ENCODE measurements at regions not wholly inside any gene's neighbourhood (a gene's known extent, or its start where the extent isn't known, plus 50 kb on each side); places are given as distances from the start of the nearest gene placed in this dataset.

GRCh38 chr3:187900993-187901755, 155.9 kb upstream of the BCL6 start:
- no peak for DNase-seq (ENCODE audit: low read depth in 2 of 2)

GRCh38 chr3:187902041-187902471, 156.8 kb upstream of the BCL6 start:
- DNase-seq (ENCODE audit: low read depth in 2 of 2) = no peak

- no peak for DNase-seq (ENCODE audit: low read depth in 2 of 2)
Measured at GRCh38 chr3:187902936-187903335, 157.7 kb upstream of the BCL6 start.

GRCh38 chr3:187903697-187904096, 158.4 kb upstream of the BCL6 start:
- DNase-seq (ENCODE audit: low read depth in 2 of 2) = no peak

- DNase-seq (ENCODE audit: low read depth in 2 of 2) = no peak
Measured at GRCh38 chr3:187906416-187906815, 161.1 kb upstream of the BCL6 start.

- DNase-seq (ENCODE audit: low read depth in 2 of 2) = no peak
Measured at GRCh38 chr3:187906920-187907319, 161.7 kb upstream of the BCL6 start.

- DNase-seq (ENCODE audit: low read depth in 2 of 2) = no peak
Measured at GRCh38 chr3:187909866-187910265, 164.6 kb upstream of the BCL6 start.

GRCh38 chr3:187912007-187912406, 166.7 kb upstream of the BCL6 start:
- no peak for DNase-seq (ENCODE audit: low read depth in 2 of 2)

- DNase-seq (ENCODE audit: low read depth in 2 of 2) = no peak
Measured at GRCh38 chr3:187913617-187914033, 168.4 kb upstream of the BCL6 start.

GRCh38 chr3:187914231-187914630, 169.0 kb upstream of the BCL6 start:
- no peak for DNase-seq (ENCODE audit: low read depth in 2 of 2)

GRCh38 chr3:187916072-187916471, 170.8 kb upstream of the BCL6 start:
- DNase-seq (ENCODE audit: low read depth in 2 of 2) = no peak

- DNase-seq (ENCODE audit: low read depth in 2 of 2) = no peak
Measured at GRCh38 chr3:187918081-187918644, 172.9 kb upstream of the BCL6 start.

- no peak for DNase-seq (ENCODE audit: low read depth in 2 of 2)
Measured at GRCh38 chr3:187919048-187919447, 173.8 kb upstream of the BCL6 start.

GRCh38 chr3:187919544-187919943, 174.3 kb upstream of the BCL6 start:
- DNase-seq (ENCODE audit: low read depth in 2 of 2) = no peak

- DNase-seq (ENCODE audit: low read depth in 2 of 2) = no peak
Measured at GRCh38 chr3:187920030-187920429, 174.8 kb upstream of the BCL6 start.

GRCh38 chr3:187920913-187921312, 175.6 kb upstream of the BCL6 start:
- DNase-seq (ENCODE audit: low read depth in 2 of 2) = peak; percentile 53

- DNase-seq (ENCODE audit: low read depth in 2 of 2) = no peak
Measured at GRCh38 chr3:187921391-187922074, 176.3 kb upstream of the BCL6 start.

- DNase-seq (ENCODE audit: low read depth in 2 of 2) = no peak
Measured at GRCh38 chr3:187922704-187923416, 177.6 kb upstream of the BCL6 start.

- DNase-seq (ENCODE audit: low read depth in 2 of 2) = no peak
Measured at GRCh38 chr3:187924651-187925050, 179.4 kb upstream of the BCL6 start.

GRCh38 chr3:187925326-187925725, 180.1 kb upstream of the BCL6 start:
- DNase-seq (ENCODE audit: low read depth in 2 of 2) = no peak

GRCh38 chr3:187926620-187927019, 181.4 kb upstream of the BCL6 start:
- no peak for DNase-seq (ENCODE audit: low read depth in 2 of 2)

GRCh38 chr3:187927565-187927964, 182.3 kb upstream of the BCL6 start:
- DNase-seq (ENCODE audit: low read depth in 2 of 2) = no peak

Measured in fibroblast of skin of left quadriceps (primary cell).